ENCODE measurements at regions not wholly inside any gene's neighbourhood (a gene's known extent, or its start where the extent isn't known, plus 50 kb on each side); places are given as distances from the start of the nearest gene placed in this dataset.

DNA sequence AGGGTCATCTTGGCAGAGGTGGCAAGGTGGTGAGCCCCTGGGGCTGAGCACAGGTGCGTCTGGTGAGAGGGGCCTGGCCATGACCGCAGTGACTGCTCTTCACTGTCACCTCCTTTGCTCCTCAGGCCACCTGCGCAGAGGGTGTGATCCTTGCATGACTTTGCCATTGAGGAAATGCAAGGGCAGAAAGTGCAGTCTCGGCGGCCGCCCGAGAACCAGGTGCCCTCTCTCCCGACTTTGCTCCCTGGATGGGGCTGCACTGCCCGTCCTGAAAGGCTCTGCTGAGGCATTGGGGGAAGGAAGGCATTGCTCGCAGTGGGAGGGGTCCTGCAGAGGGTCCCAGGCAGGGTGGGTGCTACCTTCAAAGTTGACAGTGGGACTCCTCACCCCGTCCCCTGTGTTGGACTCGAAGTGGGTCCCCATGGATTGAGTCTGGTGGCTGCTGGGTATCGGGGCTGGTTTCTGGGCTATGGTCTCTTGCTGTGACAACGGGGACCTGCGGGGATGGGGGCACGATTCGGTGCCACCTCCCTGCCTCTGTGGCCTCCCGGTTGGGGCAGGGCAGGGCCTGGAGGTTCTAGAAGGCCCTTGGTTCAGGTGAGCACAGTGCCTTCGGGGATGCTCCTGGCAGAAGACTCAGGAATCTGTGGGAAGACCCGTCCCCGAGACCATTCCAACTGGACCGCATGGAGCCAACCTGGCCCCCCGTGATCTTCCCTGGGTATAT is 1239.4 kb downstream of the BRD1 start:
- ATAC-seq (ENCODE audit: low FRiP score) (no peak), DNase-seq (ENCODE audit: low spot score) (no peak)
- TF ChIP-seq, protein P1, sequence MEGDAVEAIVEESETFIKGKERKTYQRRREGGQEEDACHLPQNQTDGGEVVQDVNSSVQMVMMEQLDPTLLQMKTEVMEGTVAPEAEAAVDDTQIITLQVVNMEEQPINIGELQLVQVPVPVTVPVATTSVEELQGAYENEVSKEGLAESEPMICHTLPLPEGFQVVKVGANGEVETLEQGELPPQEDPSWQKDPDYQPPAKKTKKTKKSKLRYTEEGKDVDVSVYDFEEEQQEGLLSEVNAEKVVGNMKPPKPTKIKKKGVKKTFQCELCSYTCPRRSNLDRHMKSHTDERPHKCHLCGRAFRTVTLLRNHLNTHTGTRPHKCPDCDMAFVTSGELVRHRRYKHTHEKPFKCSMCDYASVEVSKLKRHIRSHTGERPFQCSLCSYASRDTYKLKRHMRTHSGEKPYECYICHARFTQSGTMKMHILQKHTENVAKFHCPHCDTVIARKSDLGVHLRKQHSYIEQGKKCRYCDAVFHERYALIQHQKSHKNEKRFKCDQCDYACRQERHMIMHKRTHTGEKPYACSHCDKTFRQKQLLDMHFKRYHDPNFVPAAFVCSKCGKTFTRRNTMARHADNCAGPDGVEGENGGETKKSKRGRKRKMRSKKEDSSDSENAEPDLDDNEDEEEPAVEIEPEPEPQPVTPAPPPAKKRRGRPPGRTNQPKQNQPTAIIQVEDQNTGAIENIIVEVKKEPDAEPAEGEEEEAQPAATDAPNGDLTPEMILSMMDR (IDR thresholded peaks at IDR 0.05), result no peak

DNA sequence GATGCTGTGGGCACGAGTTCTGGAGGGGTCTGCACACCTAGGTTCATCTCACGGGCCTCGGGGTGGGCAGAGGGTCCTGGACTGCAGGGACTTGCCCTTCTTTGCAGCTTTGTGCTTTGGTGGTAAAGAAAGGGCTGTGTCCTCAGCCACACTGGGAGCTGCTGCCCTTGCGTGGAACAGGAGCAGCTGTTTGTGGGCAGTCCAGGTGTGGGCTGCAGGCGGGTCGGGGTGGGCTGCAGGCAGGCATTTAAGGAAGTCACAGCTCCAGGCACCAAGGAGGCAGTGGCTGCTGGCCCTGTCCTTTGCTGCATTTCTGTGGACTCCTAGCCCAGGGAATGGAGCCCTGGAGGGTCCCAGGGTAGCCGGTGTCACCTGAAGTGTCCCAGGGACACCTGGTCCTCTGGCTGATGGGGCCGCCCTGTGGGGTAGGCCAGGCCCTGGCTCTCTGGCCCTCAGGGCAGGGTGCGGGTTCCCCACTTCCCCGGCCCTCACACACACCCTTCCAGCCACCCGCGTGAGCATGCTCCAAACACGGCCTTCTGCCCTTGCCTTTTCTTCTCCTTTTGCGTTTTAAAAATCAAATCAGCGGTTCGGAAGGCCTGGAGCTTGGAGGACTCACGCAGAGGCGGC is 1240.3 kb downstream of the BRD1 start:
- TF ChIP-seq, protein P1 (IDR thresholded peaks at IDR 0.05), result no peak
- ATAC-seq (ENCODE audit: low FRiP score) (no peak), DNase-seq (ENCODE audit: low spot score) (no peak)

DNA sequence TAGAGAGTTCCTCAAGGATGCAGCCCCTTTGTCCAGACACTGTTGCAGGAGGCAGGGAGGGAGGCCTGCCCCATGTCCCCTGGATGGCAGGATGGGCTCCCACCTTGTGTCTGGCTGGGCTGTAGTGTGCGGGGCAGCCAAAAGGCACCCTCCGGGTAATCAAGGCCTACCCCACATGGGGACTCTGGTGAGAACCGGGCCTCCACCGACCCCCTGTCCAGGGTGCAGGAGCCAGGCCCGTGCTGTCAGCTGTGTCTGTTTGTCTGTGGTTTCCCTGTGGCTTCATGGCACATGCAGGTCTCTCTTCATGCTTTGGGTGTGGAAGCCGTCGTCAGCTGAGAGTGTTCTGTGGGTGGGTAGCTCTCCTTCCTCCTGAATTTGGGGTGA is 1240.9 kb downstream of the BRD1 start:
- no peak for ATAC-seq (ENCODE audit: low FRiP score)
- no peak for DNase-seq (ENCODE audit: low spot score)
- TF ChIP-seq, protein P1 (IDR thresholded peaks at IDR 0.05), result no peak

DNA sequence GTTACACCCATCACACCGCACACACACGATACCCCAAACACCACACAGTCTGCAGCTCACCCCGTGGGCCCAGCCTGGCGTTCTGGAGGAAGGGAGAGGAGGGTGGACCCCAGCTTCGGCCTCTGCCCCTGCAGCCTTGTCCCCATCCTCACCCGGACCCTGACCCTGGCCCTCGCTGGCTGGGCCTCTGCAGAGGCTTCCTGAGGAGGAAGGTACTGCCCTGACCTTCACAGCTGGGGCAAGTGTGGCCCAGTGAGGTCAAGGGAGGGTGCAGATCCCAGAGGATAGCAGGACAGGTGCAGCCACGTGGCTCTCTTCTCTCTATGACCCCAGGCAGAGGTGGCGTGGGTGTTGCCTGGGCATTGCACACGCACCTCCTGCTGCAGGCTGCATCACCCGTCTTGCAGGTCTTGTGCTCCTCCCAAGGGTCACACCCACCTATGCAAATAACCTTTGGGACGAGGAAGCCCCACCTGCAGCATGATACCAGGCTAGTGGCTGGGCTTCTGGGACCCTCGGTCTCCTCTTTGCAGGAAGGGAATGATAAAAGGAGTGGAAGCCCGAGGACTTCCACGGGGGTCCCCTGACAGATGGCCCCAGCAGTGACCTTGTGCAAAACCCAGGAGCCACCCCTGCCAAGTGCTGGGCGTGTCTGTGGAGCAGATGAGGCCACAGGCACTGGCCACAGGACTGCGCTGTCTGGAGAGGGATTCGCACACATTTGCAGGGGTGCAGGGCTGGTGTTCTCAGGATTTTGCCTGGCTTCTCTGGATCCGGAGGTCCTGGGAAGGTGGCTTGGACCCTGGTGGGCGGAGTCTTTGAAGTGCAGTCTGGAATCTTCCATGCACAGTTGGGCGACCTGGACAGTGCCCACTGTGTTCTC is 1241.5 kb downstream of the BRD1 start:
- no peak for ATAC-seq (ENCODE audit: low FRiP score)
- TF ChIP-seq, protein P1 (IDR thresholded peaks at IDR 0.05), result no peak
- DNase-seq (ENCODE audit: low spot score), result no peak

DNA sequence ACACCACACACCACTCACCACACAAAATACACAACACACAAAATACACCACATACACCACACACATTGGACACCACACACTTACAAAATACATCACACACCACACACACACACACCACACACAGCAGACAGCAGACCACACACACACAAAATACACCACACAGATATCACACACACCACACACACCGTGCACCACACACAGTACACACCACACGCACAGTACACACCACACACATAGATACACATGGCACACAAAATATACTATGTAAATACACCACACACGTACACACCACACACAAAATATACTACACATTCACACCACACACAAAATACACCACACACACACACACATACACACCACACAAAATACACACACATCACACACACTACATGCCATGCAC is 1243.5 kb downstream of the BRD1 start:
- TF ChIP-seq, protein P1 (IDR thresholded peaks at IDR 0.05), result no peak
- DNase-seq (ENCODE audit: low spot score), result no peak
- no peak for ATAC-seq (ENCODE audit: low FRiP score)

DNA sequence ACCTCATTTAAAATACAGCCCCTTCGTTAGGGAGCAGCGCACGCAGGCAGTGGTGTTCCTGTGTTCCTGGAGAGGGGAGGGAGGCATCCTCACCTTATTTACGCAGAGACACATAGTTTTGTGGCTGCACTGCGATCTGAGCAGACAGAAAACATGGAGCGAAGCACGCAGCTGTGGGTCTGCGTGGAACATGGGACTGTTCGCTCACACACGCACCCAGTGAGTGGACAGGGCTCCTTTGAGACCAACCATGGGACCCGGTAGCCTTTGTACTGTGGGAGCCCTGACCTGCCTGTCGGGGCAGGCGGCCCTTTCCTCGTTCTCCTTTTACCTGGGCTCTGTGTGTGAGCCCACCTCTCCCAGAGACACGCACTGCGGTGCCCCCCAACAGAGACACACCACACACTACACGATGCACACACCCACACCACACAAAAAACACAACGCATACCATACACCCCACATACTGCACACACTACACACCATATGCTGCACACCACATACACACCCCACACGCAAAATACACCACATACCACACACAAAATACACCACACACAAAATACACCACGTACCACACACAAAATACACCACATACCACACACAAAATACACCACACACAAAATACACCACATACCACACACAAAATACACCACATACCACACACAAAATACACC is 1245.7 kb downstream of the BRD1 start:
- ATAC-seq (ENCODE audit: low FRiP score) (no peak), DNase-seq (ENCODE audit: low spot score) (no peak)
- TF ChIP-seq, protein P1 (IDR thresholded peaks at IDR 0.05), result no peak

Measured in omental fat pad (tissue), 3 donors.